ENCODE measurements at regions not wholly inside any gene's neighbourhood (a gene's known extent, or its start where the extent isn't known, plus 50 kb on each side); places are given as distances from the start of the nearest gene placed in this dataset.

- TF ChIP-seq CREB1 (CRISPR knock-in tag; IDR thresholded peaks at IDR 0.05; ENCODE audit: low read depth) (no peak), POLR2AphosphoS5 (IDR thresholded peaks at IDR 0.05; ENCODE audit: low read depth) (no peak), CTCF (conservative IDR thresholded peaks at IDR 0.05; ENCODE audit: low read depth in 2 of 2) (no peak), JUNB (IDR thresholded peaks at IDR 0.05; ENCODE audit: unreplicated experiment) (no peak), EZH2 (IDR thresholded peaks at IDR 0.05; ENCODE audit: low read depth, unreplicated experiment) (no peak), ETS1 (IDR thresholded peaks at IDR 0.05) (no peak), REST (IDR thresholded peaks at IDR 0.05; ENCODE audit: unreplicated experiment) (no peak)
Observed at GRCh38 chr1:72930528-72930927, 648.2 kb upstream of the NEGR1 start.

All from GM23338 (cell line).